Fibroblast of lung (primary cell): ENCODE measurements at regions not wholly inside any gene's neighbourhood (a gene's known extent, or its start where the extent isn't known, plus 50 kb on each side); places are given as distances from the start of the nearest gene placed in this dataset.

Source experiments
- DNase-seq, 2 donors: peaks; one replicate each; pipeline versions ENCODE4 v3.0.0 to v3.0.0-alpha.2; 2010; ENCODE audit warnings: low read depth in 2 of 2
- H2AFZ ChIP-seq: 2 replicates; pipeline ENCODE4 v1.5.1; 2012; ENCODE audit warnings: low read length, control low read depth, inconsistent platforms
- H3K27ac ChIP-seq: 2 replicates; pipeline ENCODE4 v1.5.1; 2011; ENCODE audit warnings: low read length, control low read depth; ENCODE audit not compliant: insufficient read depth
- H3K27me3 ChIP-seq: 2 replicates; pipeline ENCODE4 v1.5.1; 2011; ENCODE audit warnings: mild to moderate bottlenecking, low read length; ENCODE audit not compliant: control insufficient read depth, insufficient read depth
- H3K36me3 ChIP-seq: 2 replicates; pipeline ENCODE4 v1.5.1; 2011; ENCODE audit warnings: low read length; ENCODE audit not compliant: control insufficient read depth, insufficient read depth
- H3K4me1 ChIP-seq: 2 replicates; pipeline ENCODE4 v1.5.1; 2011; ENCODE audit warnings: low read length; ENCODE audit not compliant: control insufficient read depth, insufficient read depth; ENCODE audit errors: extremely low read depth
- H3K4me2 ChIP-seq: 2 replicates; pipeline ENCODE4 v1.5.1; 2011; ENCODE audit warnings: low read length, control low read depth; ENCODE audit not compliant: insufficient read depth; ENCODE audit errors: extremely low read depth
- H3K4me3 ChIP-seq, 4 experiments: fragments of 200-600 bp in 1 of 4; sonication (generic) in 1 of 4; replicated peaks in 1 of 4; 2 replicates each; pipeline ENCODE4 v1.5.1; 2011 to 2016; ENCODE audit warnings: low read length in 4 of 4, low read depth in 3 of 4, mild to moderate bottlenecking in 3 of 4, control low read depth in 2 of 4, inconsistent platforms in 1 of 4, mixed read lengths in 1 of 4; ENCODE audit not compliant: insufficient read depth in 1 of 4; ENCODE audit errors: control extremely low read depth in 1 of 4
- H3K79me2 ChIP-seq: 2 replicates; pipeline ENCODE4 v1.5.1; 2012; ENCODE audit warnings: mild to moderate bottlenecking, low read length, inconsistent platforms; ENCODE audit not compliant: control insufficient read depth, insufficient read depth
- H3K9ac ChIP-seq: 2 replicates; pipeline ENCODE4 v1.5.1; 2011; ENCODE audit warnings: mild to moderate bottlenecking, low read length, control low read depth; ENCODE audit not compliant: insufficient read depth
- H3K9me3 ChIP-seq: 2 replicates; pipeline ENCODE4 v1.5.1; 2012; ENCODE audit warnings: low read depth, low read length; ENCODE audit not compliant: control insufficient read depth, insufficient read depth
- H4K20me1 ChIP-seq: 2 replicates; pipeline ENCODE4 v1.5.1; 2011; ENCODE audit warnings: low read length; ENCODE audit not compliant: control insufficient read depth, insufficient read depth; ENCODE audit errors: extremely low read depth
- EZH2 ChIP-seq: IDR thresholded peaks from 2 replicates; pipeline ENCODE4 v1.5.1; 2012; ENCODE audit warnings: low read length, control low read depth, mild to moderate bottlenecking; ENCODE audit errors: missing control alignments
- TF ChIP-seq, protein P1 (sequence below), 2 donors: IDR thresholded peaks in 1 of 2; conservative IDR thresholded peaks in 1 of 2; 1 replicate in 1 of 2; 2 replicates in 1 of 2; pipeline ENCODE4 v1.5.1; 2011 to 2012; ENCODE audit warnings: low read length in 2 of 2, control low read depth in 1 of 2, inconsistent platforms in 1 of 2, low read depth in 1 of 2, mild to moderate bottlenecking in 1 of 2

DNA sequence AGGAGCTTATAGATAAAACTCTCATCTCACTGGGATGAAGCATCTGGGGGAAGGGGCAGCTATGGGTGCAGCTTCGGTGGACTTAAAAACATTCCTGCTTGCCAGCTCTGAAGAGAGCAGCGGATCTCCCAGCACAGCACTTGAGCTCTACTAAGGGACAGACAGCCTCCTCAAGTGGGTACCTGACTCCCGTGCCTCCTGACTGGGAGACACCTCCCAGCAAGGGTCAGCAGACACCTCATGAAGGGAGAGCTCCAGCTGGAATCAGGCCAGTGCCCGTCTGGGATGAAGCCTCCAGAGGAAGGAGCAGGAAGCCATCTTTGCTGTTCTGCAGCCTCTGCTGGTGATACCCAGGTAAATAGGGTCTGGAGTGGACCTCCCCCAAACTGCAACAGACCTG lies 345.2 kb upstream of the SYT1 start:
- H2AFZ ChIP-seq = no peak overlapping the region
- no peak overlapping the region for H3K4me3 ChIP-seq
- no peak for TF ChIP-seq EZH2
- TF ChIP-seq, protein P1, sequence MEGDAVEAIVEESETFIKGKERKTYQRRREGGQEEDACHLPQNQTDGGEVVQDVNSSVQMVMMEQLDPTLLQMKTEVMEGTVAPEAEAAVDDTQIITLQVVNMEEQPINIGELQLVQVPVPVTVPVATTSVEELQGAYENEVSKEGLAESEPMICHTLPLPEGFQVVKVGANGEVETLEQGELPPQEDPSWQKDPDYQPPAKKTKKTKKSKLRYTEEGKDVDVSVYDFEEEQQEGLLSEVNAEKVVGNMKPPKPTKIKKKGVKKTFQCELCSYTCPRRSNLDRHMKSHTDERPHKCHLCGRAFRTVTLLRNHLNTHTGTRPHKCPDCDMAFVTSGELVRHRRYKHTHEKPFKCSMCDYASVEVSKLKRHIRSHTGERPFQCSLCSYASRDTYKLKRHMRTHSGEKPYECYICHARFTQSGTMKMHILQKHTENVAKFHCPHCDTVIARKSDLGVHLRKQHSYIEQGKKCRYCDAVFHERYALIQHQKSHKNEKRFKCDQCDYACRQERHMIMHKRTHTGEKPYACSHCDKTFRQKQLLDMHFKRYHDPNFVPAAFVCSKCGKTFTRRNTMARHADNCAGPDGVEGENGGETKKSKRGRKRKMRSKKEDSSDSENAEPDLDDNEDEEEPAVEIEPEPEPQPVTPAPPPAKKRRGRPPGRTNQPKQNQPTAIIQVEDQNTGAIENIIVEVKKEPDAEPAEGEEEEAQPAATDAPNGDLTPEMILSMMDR (conservative IDR thresholded peaks at IDR 0.05 in 1 of 2, IDR thresholded peaks at IDR 0.05 in 1 of 2; ENCODE audit: low read depth in 1 of 2, low read length in 2 of 2) = no peak
- no peaks in the 10 kb centered on the region for H3K36me3 ChIP-seq
- H3K9me3 ChIP-seq = no peaks in the 10 kb centered on the region
- no peak for DNase-seq
- no peak overlapping the region for H3K4me2 ChIP-seq
- H4K20me1 ChIP-seq = no peaks in the 10 kb centered on the region
- no peaks in the 10 kb centered on the region for H3K27me3 ChIP-seq
- H3K9ac ChIP-seq = no peak overlapping the region
- H3K27ac ChIP-seq = no peak overlapping the region
- no peaks in the 10 kb centered on the region for H3K4me1 ChIP-seq
- H3K79me2 ChIP-seq = no peaks in the 10 kb centered on the region

DNA sequence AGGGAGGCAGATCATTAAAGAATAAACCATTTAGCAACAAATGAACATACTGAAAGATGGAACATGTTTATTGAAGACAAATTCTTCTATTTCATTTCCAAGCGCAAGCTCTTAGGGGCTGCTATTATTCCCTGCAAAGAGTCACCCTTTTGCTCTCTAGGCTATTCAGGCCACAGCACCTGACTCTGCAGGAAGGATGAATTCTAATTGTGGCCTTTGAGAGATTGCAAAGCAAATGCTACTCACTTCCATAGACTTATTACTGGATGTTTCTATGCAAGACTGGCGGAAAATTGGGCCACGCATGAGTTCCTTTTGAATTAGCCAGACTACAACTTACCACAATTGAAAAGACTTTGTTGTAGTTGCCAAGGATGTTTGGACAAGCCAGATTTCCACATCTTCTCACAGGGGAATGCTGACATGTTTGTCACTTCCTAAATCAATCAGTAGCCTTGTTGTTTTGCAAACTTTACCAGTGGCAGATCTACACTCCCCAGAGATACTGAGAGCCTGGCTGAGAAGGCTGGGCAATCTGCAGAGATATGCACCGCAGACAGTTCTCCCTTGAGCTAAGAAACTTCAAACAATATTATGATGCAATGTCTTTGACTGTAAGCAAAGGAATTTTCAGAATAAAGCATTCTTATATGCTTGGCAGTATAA lies 334.3 kb upstream of the SYT1 start:
- Histone ChIP-seq H3K4me1 (no peaks in the 10 kb centered on the region), H3K36me3 (no peaks in the 10 kb centered on the region), H3K27ac (no peak overlapping the region), H3K9me3 (no peaks in the 10 kb centered on the region), H3K4me3 (no peak overlapping the region), H4K20me1 (no peaks in the 10 kb centered on the region), H3K27me3 (no peaks in the 10 kb centered on the region), H3K9ac (no peak overlapping the region), H3K4me2 (no peak overlapping the region), H3K79me2 (no peaks in the 10 kb centered on the region), H2AFZ (no peak overlapping the region)
- TF ChIP-seq, protein P1 (conservative IDR thresholded peaks at IDR 0.05 in 1 of 2, IDR thresholded peaks at IDR 0.05 in 1 of 2; ENCODE audit: low read depth in 1 of 2, low read length in 2 of 2) = no peak
- TF ChIP-seq EZH2 = no peak
- peak; percentile 73 to 83 for DNase-seq

DNA sequence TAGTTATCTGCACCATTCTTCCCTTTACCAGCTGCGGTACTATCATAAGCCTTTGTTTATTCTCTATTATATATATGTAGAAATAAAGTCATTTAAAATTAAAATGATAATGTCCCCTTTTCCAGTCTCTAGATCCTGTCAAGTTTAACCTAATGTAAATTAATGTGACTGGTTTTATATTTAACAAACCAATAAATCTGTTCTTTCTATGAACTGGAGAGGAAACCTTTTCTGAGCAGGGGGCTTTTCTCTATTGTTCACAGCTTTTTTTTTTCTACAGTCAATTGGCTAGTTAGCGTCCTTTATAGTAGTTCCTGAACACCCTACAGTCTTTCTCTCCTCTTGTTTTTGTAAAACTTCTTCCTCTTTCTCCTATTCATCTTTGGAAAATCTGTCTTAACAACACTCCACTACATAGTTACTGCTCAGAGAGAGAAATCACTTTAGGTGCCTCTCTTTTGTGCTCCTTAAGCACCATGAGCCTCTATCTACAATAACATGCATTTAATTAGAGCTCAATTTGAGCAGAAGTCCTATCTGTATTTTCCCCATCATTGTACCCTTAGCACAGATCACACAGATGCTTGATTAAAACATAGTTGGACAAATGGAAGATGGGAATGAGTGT lies 332.6 kb upstream of the SYT1 start:
- Histone ChIP-seq H3K27ac (no peak overlapping the region), H3K9me3 (no peaks in the 10 kb centered on the region), H4K20me1 (no peaks in the 10 kb centered on the region), H3K4me3 (no peak overlapping the region), H3K27me3 (no peaks in the 10 kb centered on the region), H3K9ac (no peak overlapping the region), H2AFZ (no peak overlapping the region), H3K4me1 (no peaks in the 10 kb centered on the region), H3K4me2 (no peak overlapping the region), H3K79me2 (no peaks in the 10 kb centered on the region), H3K36me3 (no peaks in the 10 kb centered on the region)
- no peak for TF ChIP-seq EZH2
- TF ChIP-seq, protein P1 (conservative IDR thresholded peaks at IDR 0.05 in 1 of 2, IDR thresholded peaks at IDR 0.05 in 1 of 2; ENCODE audit: low read depth in 1 of 2, low read length in 2 of 2) = no peak
- DNase-seq = no peak
